ENCODE measurements at regions not wholly inside any gene's neighbourhood (a gene's known extent, or its start where the extent isn't known, plus 50 kb on each side); places are given as distances from the start of the nearest gene placed in this dataset.

DNA sequence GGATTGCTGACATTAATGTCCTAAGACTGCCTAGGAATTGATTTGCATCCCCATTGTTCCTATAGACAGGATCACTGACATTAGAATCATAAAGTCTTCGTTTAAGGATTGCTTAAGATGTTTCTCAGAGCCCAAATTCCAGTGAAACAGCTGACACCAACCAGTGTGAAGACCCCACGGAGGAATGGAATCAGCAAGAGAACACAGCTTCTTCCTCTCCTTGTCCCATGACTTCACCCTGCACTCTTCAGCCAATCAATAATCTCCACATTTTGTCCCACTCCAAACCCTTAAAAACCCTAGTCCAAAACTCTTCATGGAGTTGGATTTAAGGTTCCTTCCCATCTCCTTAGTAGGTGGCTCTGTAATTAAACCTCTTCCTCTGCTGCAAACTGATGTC is 157.0 kb upstream of the NDUFV2 start:
- no peak for DNase-seq

DNA sequence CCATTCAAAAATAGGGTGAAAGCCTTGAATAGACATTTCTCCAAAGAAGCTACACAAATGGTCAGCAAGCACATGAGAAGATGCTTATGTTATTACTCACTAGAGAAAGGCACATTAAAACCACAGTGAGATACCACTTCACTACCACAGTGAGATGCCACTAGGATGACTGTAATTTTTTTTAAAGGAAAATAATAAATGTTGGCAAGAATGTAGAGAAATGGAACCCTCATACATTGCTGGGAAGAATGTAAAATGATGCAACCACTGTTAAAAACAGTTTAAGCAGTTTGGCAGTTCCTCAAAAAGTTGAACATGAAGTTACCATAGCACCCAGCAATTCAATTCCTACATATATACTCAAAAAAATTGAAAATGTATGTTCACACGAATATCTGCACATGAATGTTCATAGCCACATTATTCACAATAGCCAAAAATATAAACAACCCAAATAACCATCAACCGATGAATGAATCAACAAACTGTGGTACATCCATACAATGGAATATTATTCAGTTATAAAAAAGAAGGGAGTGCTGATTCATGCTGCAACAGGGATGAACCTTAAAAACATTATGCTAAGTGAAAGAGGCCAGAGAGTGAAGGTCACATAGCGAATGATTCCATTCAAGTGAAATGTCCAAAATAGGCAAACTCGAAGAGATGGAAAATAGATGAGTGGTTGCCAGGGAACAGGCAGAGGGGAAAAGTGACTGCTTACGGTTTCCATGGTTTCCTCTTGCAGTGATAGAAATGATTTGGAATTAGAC is 156.2 kb upstream of the NDUFV2 start:
- peak; percentile 51 to 78 for DNase-seq

DNA sequence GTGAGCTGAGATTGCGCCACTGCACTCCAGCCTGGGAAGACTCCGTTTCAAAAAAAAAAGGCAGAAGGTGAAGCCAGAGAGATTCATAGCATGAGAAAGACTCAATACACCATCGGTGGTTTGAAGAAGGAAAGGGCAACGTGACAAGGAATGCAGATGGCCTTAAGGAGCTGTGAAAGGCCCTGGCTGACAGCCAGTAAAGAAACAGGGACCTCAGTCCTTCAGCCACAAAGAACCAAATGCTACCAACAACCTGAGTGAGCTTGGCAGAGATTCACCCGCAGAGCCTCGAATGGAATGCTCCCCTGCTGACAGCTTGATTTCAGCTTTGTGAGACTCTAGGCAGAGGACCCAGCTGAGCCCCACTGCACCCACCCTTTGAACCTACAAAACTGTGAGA is 154.9 kb upstream of the NDUFV2 start:
- no peak for DNase-seq

DNA sequence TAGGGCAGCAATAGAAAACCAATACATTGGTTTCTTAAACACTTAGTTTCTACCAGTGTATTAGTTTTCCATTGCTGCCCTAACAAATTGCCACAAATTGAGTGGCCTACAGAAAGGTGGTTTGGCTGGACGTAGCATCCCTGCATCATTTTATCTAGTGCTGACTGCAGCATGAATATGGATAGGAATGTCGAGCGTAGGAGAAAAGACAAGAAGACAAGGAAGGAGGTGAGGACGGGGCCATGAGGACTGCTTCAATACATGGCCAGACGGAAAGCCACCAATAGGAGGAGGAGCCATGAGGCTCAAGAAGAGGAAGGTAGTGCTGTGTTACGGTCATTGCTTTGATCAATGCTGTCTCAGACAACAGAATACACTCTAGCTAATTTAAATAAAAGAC is 154.5 kb upstream of the NDUFV2 start:
- DNase-seq, result no peak

DNA sequence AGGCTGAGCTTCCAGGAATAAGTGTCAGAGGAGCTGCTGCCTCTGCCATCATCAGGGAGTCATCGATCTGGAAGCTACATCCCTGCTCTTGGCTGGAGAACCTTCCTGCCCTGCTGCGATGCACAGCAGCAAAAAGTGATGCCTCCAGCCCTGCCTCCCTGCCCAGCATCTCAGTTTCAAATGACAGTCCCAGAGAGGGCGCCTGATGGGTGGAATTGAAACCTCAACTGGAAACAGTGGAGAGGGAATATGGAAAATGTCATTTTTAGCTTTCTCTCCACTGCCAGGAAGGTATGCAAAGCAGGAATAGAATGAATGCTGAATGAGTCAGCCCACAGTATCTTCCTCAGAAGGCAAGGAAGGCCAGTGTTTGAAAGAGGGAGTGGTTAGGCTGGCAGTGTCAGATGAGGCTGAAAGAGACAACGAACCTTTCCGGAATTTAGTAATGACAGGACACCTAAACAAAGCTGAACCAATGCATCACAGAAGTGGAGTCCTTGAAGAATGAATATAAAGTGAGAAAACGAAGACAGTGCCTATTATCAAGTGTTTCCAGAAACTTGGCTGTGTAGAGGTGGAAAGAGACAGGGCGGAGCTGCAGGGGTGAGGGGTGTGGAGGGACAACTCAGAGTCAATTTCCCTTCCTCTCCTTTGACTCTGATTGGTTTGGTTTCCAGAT is 153.9 kb upstream of the NDUFV2 start:
- DNase-seq, result peak; percentile 30 to 62

GRCh38 chr18:8949206-8949605 is 153.3 kb upstream of the NDUFV2 start:
- DNase-seq, result no peak

GRCh38 chr18:8951491-8951890 is 151.0 kb upstream of the NDUFV2 start:
- DNase-seq, result no peak

- DNase-seq, result no peak
Observed at GRCh38 chr18:8952174-8952573, 150.3 kb upstream of the NDUFV2 start.

DNA sequence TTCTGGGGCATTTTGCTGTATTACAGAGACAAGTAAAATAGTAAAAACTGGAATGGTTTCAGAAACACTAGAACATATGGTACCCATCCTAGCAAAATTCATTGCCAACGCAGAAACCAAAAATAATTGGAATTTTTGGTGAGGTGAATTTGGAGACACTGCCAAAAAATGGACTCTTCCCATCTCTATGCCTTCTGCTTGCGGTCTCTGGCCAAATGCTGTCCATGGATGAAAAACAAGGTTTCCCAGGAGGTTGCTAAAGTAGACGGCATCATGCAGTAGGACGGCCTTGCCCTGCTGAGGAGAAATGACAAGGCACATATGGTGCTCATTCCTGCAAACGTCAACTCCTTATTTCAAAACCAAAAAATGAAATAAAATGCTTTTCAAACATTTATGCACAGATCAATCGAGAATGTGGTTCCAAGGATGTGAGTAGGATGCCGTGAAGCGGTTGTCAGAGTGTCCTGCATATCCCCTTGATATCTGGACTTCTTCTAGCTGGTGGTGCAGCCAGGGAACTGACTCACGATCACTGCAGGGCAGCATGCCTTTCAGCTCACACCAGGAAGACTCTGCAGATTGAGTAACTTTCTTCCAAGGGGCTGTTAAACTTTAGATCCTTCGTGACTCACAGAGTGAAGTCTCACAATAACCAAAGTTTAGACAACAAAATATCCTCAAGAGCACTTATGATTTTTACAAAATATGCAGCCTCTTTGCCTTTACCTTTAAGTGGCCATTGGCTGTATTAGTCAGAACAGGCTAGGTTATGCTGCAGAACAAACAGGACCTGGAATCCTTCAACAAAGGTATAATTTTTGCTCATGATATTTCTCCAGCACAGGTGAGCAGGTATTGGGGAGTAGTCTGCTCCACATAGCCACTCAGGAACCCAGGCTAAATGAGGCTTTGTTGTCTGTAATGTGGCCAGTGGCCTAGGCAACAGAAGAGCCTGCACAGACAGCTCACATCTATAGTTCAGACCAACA is 149.4 kb upstream of the NDUFV2 start:
- no peak for DNase-seq

- DNase-seq, result no peak
Observed at GRCh38 chr18:8957731-8958130, 144.8 kb upstream of the NDUFV2 start.

DNA sequence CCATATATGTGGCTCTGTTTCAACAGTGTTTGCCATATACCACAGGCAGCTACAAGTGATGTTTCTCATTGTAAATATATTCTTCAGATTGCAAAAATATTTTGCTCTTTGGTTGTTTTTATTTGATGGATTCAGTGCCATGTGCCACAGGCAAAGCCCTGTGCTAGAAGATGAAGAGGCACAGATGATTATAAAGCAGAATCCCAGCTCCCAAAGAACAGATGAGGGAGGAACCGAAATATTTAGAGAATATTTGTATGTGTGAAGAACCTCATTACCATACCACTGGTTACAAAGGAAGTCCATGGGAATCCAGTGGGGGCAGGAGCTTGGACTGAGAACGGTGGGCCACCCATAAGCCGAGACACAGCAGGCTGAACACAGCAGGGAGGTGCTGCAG is 143.8 kb upstream of the NDUFV2 start:
- no peak for DNase-seq

- DNase-seq, result no peak
Observed at GRCh38 chr18:8959551-8960135, 142.9 kb upstream of the NDUFV2 start.

DNA sequence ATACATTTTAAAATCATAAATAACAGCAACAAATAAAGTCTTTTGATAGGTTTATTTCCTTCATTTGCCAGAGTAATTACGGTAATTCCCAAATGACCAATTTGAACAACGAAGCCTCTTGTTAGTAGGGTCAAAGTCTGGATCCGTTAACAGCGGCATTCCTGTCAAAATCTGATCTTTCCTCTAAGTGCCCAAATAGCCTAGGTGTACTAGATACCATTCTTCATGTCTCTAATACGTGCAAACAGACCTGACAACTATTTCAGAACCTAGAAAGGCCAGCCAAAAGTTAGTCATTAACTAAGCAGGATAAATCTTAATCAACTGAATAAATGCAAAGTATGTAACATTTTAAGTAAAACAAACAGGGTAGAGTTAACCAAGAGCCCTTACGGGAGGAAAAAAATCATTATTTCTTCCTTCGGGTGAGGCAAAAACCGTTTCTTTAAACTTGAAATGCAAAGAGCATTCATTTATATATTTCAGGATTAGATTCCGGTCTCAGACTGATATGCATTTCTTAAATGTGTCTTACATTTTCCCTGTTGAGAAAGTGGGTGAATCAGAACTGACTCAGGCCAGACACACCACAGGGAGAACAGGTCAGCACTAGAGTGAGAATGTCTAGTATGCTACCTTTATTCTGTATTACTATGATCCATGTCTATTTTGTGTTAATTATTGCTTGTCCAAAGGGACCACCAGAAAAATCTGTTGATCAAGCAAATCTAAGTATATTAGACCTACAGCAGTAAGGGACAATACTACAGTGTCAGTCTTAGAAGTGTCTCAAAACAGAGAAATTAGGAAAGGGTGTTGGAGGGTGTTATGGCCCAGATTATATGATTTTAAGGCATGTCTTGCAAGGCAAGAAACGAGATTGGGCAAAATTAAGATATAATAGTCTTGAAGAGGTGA is 141.5 kb upstream of the NDUFV2 start:
- DNase-seq, result peak in 1 of 2 experiments; percentile 7

DNA sequence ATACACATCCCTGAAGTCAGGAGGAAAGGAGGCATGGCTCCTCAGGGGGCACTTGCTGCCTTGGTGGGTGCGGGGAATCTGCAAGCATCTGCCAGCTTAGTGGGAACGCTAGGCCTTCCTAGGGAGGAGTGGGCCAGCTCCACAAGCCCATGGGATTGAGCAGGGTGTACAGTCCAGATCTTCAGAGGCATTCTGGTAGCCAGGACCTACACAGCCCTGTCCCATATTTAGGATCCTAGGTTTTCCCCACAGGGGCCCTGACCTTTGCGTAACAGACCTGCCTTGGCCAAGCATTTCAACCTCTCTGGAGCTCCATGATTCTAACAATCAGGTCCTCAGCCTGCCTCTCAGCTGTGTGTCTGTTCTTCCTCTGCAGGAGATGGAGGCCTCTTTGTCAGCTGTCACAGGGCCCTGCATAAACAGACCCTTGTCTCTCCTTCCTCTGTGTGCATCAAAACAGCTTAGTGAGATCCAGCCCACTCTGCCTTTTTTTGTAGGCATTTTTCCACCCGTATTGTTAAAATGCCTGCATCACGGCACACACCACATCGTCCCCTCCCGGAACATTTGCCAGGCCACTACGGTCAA is 140.2 kb upstream of the NDUFV2 start:
- no peak for DNase-seq

DNA sequence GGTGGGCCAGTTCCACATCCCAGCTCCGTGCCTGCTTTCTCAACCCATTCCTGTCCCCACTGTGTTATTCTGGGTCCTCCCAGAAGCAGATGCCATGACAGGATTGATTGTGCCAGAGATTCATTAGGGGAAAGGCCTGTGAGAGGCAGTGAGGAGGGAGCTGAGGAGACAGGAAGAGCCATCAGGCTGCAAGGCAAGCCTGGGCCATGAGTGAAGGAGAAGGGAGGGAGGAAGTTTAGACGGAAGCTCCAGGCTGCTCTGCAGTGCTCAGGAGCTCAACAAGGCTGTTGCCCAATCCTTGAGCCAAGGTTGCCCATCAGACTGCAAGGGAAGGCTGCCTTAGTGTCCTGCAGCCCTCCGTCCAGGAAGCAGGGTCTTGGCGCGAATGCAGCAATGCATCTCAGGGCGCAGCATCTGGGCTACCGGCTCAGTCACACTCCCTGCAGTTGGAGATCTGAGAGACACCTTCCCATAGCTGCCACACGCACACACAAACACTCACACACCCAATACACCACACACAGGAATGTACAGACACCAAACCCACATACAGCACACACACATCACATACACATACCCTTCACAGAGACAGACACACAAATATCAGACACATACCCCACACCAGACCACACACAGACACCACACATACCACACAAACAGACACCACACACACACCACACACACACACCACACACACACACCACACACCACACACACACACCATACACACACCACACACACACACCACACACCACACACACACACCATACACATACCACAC is 139.5 kb upstream of the NDUFV2 start:
- peak in 1 of 2 experiments; percentile 1 for DNase-seq

GRCh38 chr18:8963876-8964275 is 138.6 kb upstream of the NDUFV2 start:
- no peak for DNase-seq

GRCh38 chr18:8965398-8965797 is 137.1 kb upstream of the NDUFV2 start:
- no peak for DNase-seq

DNA sequence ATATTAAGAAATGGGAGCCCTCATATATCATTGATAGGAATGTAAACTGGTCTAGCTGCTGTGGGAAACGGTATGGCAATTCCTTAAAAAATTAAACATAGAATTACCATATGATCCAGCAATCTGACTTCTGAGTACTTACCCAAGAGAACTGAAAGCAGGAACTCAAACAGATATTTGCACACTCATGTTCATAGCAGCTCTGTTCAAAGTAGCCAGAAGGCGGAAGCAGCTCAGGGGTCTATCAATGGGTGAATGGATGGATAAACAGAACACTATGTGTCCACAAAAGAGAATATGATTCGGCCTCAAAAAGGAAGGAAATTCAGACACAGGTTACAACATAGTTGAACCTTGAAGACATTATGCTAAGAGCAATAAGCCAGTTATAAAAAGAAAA is 135.7 kb upstream of the NDUFV2 start:
- DNase-seq, result no peak

- DNase-seq, result no peak
Observed at GRCh38 chr18:8967573-8967972, 134.9 kb upstream of the NDUFV2 start.

DNA sequence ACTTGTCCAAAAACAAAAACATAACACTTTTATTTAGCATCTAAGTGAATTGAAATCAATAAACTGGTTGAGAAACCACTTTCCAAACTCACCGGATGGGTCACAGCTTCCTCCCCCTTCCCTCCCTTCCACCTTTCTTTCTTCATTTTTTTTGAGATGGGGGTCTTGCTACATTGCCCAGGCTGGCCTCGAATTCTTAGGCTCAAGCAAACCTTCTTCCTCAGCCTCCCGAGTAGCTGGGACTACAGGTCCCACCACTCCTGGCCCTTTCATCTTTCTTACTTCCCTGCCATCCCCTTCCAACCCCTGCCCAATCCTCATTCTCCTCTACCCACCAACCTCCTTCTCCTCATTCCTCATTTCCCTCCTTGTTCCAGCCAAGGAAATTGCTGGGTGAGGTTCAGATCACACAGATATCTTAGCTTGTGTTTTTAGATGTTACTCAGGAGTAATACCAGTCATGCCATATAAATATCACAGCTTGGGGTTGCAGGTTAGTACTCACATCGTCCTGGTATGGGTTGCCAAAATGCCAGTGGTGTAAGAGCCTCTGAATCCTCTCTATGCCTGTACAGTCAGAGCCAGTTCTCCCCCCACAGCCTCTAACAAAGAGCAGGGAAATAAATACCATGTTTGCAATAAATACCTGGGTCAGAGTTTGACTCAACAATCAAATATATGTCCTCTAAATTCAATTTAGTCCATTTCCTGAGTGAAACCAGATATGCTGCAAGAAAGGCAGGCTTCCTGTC is 132.7 kb upstream of the NDUFV2 start:
- no peak for DNase-seq
